Mesodermal cell (in vitro differentiated cells): ENCODE measurements at regions not wholly inside any gene's neighbourhood (a gene's known extent, or its start where the extent isn't known, plus 50 kb on each side); places are given as distances from the start of the nearest gene placed in this dataset.

ENCODE experiments used
- H3K27ac ChIP-seq: 2 replicates; pipeline ENCODE4 v1.7.0; 2013; ENCODE audit warnings: mild to moderate bottlenecking, low read depth, low read length, moderate library complexity; ENCODE audit not compliant: severe bottlenecking
- H3K36me3 ChIP-seq: 2 replicates; pipeline ENCODE4 v1.7.1; 2013; ENCODE audit warnings: mild to moderate bottlenecking, low read length, moderate library complexity; ENCODE audit not compliant: control insufficient read depth, insufficient read depth
- H3K4me1 ChIP-seq: one replicate; pipeline ENCODE4 v1.7.1; 2013; ENCODE audit warnings: mild to moderate bottlenecking, low read length; ENCODE audit not compliant: insufficient read depth, control insufficient read depth, poor library complexity, severe bottlenecking
- H3K4me3 ChIP-seq: 2 replicates; pipeline ENCODE4 v1.7.0; 2013; ENCODE audit warnings: low read length, control low read depth, mild to moderate bottlenecking; ENCODE audit not compliant: insufficient read depth, poor library complexity, severe bottlenecking; ENCODE audit errors: extremely low read depth
- H3K9me3 ChIP-seq: 2 replicates; pipeline ENCODE4 v1.7.1; 2013; ENCODE audit warnings: mild to moderate bottlenecking, low read length, moderate library complexity; ENCODE audit not compliant: control insufficient read depth
- WGBS, 2 experiments: methylation state at CpG; one replicate each; pipeline ENCODE4 v1.1.5; 2013; ENCODE audit warnings: missing lambda C conversion rate in 2 of 2; ENCODE audit not compliant: insufficient coverage in 2 of 2; 5-methylcytosine and 5-hydroxymethylcytosine counted together

GRCh38 chr12:87687362-87687761, 341.8 kb downstream of the C12orf50 start:
- Histone ChIP-seq H3K4me1 (no peaks in the 10 kb centered on the region), H3K36me3 (no peaks in the 10 kb centered on the region), H3K27ac (no peak overlapping the region), H3K4me3 (no peak overlapping the region), H3K9me3 (no peaks in the 10 kb centered on the region)
- WGBS, 2 experiments = 47 to 57% methylated on average over 2 to 5 of the region's 6 CpGs

DNA sequence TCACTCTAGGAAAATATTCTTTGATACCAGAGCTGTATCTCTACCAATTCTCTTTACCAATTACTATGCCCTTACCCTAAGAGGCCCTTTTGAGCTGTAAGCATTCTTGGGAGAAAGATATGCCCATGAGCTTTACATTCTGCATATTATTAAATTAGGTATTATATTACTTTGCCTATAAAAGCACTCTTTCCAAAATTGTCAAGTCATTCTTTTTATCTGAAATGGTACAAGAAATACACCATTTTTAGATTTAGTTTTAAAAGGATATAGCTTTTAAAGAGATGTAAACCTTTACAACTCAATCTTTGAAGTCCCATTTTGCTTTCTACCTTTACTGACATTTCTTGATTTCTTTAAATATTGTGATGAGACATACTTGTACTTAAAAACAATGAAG, 343.5 kb downstream of the C12orf50 start:
- no peak overlapping the region for H3K4me3 ChIP-seq
- H3K36me3 ChIP-seq = no peaks in the 10 kb centered on the region
- H3K27ac ChIP-seq = no peak overlapping the region
- H3K9me3 ChIP-seq = no peaks in the 10 kb centered on the region
- H3K4me1 ChIP-seq = no peaks in the 10 kb centered on the region

- H3K4me3 ChIP-seq = no peak overlapping the region
- H3K9me3 ChIP-seq = no peaks in the 10 kb centered on the region
- H3K4me1 ChIP-seq = no peaks in the 10 kb centered on the region
- H3K27ac ChIP-seq = no peak overlapping the region
- WGBS, 2 experiments = no CpG with 5 or more reads among the region's 2 CpGs
- no peaks in the 10 kb centered on the region for H3K36me3 ChIP-seq
Measured at GRCh38 chr12:87679251-87679650, 349.9 kb downstream of the C12orf50 start.

GRCh38 chr12:87678453-87678852, 350.7 kb downstream of the C12orf50 start:
- no peak overlapping the region for H3K27ac ChIP-seq
- H3K36me3 ChIP-seq = no peaks in the 10 kb centered on the region
- no peaks in the 10 kb centered on the region for H3K9me3 ChIP-seq
- H3K4me3 ChIP-seq = no peak overlapping the region
- no peaks in the 10 kb centered on the region for H3K4me1 ChIP-seq

DNA sequence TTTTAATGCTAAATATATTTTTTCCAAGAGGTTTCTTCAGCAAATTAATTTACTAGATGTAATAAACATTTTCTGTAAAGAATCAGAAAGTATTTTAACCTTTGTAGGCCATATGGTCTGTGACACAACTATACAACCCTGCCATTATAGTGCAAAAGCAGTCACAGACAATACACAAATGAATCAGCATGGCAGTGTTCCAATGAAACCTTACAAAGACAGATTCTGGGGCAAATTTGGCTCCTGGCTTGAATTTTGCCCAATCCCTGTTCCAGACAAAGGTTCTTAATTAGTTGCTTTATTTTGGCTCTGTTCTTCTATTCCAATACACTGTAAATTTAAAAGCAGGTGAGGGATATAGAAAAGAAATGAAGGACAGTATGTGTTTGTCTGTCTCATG, 352.5 kb downstream of the C12orf50 start:
- Histone ChIP-seq H3K36me3 (no peaks in the 10 kb centered on the region), H3K9me3 (no peaks in the 10 kb centered on the region), H3K4me1 (no peaks in the 10 kb centered on the region), H3K4me3 (no peak overlapping the region), H3K27ac (no peak overlapping the region)

- Histone ChIP-seq H3K9me3 (no peaks in the 10 kb centered on the region), H3K4me1 (no peaks in the 10 kb centered on the region), H3K36me3 (no peaks in the 10 kb centered on the region), H3K27ac (no peak overlapping the region), H3K4me3 (no peak overlapping the region)
- no CpG with 5 or more reads among the region's 4 CpGs for WGBS, 2 experiments
Measured at GRCh38 chr12:87671757-87672156, 357.4 kb downstream of the C12orf50 start.

- Histone ChIP-seq H3K4me1 (no peaks in the 10 kb centered on the region), H3K9me3 (no peaks in the 10 kb centered on the region), H3K27ac (no peak overlapping the region), H3K36me3 (no peaks in the 10 kb centered on the region), H3K4me3 (no peak overlapping the region)
- WGBS, 2 experiments = 92 to 96% methylated on average over 4 to 7 of the region's 7 CpGs
Measured at GRCh38 chr12:87670448-87670847, 358.8 kb downstream of the C12orf50 start.

DNA sequence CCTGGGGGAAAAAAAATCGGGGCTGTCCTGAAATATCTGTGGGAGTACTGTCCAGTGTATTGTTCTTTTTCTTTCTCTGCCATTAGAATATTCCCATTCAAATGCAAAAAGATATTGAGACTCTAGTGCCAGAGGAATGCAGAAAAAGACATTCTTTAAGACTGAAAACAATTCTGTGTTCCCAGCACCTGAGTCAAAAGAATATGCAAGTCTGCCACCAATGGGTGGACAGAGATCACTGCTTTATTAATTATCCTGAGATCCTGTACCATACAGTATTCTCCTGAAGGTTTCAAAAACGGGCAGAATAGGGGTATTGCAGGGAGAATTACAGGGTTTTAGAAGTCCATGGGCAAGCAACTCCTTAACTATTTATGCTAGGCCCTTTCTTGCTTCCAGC, 361.8 kb downstream of the C12orf50 start:
- H3K36me3 ChIP-seq = no peaks in the 10 kb centered on the region
- H3K4me3 ChIP-seq = no peak overlapping the region
- WGBS, 2 experiments = 60 to 100% methylated on average over 1 of the region's 2 CpGs
- no peaks in the 10 kb centered on the region for H3K9me3 ChIP-seq
- H3K4me1 ChIP-seq = no peaks in the 10 kb centered on the region
- no peak overlapping the region for H3K27ac ChIP-seq

DNA sequence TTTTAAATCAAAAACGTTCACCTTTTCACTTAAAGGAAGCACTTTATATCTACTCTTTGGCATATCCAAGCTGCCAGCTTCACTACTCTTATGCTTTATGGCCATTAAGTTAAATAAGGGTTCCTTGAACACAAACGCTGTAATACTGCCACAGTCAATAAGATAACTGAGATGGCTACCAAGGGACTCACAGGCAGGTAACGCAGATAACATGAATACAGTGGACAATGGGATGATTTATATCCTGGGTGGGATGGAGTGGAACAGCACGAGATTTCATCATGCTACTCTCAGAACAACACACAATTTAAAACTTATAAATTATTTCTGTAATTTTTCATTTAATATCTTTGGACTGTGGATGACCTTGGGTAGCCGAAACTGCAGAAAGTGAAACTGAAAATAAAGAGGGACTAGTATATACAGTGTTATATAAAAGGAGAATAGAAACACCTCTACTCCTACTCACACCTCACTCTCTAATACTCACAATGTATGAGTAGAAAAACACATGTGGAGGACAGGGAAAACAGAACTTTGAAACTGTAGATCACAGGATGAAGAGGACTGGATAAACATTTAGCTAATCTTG, 367.3 kb downstream of the C12orf50 start:
- H3K9me3 ChIP-seq = no peaks in the 10 kb centered on the region
- H3K4me3 ChIP-seq = no peak overlapping the region
- no peaks in the 10 kb centered on the region for H3K36me3 ChIP-seq
- H3K27ac ChIP-seq = no peak overlapping the region
- WGBS, 2 experiments = 67 to 100% methylated on average over 1 of the region's 5 CpGs
- no peaks in the 10 kb centered on the region for H3K4me1 ChIP-seq

DNA sequence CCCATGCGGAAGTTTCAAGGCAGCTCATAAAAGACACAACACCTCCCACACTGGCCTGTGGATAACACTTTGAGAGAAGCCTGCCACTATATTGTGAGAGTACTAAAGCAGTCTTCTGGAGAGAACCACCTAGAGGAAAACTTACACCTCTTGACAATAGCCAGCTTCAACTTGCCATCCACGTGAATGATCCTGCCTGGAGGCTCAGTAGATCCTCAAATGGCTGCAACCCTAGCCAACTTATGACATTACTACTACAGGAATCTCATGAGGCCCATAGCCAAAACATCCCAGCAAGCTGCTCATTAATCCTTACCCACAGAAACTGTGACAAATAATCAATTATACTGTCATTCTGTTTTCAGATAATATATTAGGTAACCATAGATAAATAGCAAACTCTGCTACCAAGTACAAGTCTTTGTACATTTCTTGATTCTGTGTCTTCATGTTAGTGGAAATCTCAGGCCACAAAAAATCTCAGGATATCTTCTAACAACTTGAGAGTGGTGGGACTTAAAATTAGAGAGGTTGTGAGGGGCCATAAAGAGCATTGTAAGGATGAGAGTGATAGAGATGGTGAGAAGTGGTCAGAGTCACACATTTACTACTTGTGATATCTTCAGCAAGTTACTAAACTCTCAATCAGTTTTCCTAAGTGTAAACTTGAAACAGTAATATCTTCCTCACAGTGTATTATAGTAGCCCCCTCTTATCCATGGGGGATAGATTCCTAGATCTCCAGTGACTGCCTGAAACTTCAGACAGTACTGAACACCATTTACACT, 368.0 kb downstream of the C12orf50 start:
- Histone ChIP-seq H3K4me1 (no peaks in the 10 kb centered on the region), H3K9me3 (no peaks in the 10 kb centered on the region)
- 50 to 100% methylated on average over 1 of the region's 2 CpGs for WGBS, 2 experiments

DNA sequence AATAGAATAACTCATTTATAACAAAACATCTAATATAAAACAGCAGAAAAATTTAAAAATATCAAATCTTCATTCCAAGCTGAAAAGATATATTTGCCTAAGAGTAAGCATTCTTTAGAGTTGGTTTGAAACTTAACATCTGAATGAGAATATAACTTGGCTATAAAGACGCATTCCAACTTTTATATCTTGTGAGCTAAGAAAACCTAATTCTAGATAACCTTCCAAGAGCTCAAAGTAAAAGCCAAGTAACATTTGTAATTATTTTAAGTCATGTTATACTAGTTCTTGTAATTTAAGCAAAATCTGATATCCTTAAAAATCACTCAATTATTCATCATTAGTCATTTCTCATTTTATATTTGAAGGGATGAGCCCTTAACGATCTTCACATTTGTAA, 368.9 kb downstream of the C12orf50 start:
- H3K9me3 ChIP-seq = no peaks in the 10 kb centered on the region
- H3K27ac ChIP-seq = no peak overlapping the region
- H3K4me3 ChIP-seq = no peak overlapping the region
- WGBS, 2 experiments = no CpG with 5 or more reads among the region's 2 CpGs
- no peaks in the 10 kb centered on the region for H3K4me1 ChIP-seq
- no peaks in the 10 kb centered on the region for H3K36me3 ChIP-seq

More for the DNA sequence above, 368.0 kb downstream of the C12orf50 start:
- no peaks in the 10 kb centered on the region for H3K36me3 ChIP-seq
- H3K27ac ChIP-seq = no peak overlapping the region
- no peak overlapping the region for H3K4me3 ChIP-seq
